KMS-11 (cell line): ENCODE measurements at regions not wholly inside any gene's neighbourhood (a gene's known extent, or its start where the extent isn't known, plus 50 kb on each side); places are given as distances from the start of the nearest gene placed in this dataset.

Experiments used
- H2AFZ ChIP-seq: fragments of 200-600 bp; sonication (generic); 2 replicates; pipeline ENCODE4 v1.6.1; 2016; ENCODE audit warnings: antibody characterized with exemption, mixed run types, low read depth
- H3K27ac ChIP-seq: fragments of 200-600 bp; sonication (generic); 2 replicates; pipeline ENCODE4 v1.6.1; 2016; ENCODE audit warnings: mild to moderate bottlenecking, mixed run types
- H3K27me3 ChIP-seq: fragments of 200-600 bp; sonication (generic); 2 replicates; pipeline ENCODE4 v1.6.1; 2017; ENCODE audit warnings: mild to moderate bottlenecking, low read depth, mixed run types, moderate library complexity; ENCODE audit not compliant: insufficient read depth
- H3K36me3 ChIP-seq: fragments of 200-600 bp; sonication (generic); 2 replicates; pipeline ENCODE4 v1.6.1; 2017; ENCODE audit warnings: mild to moderate bottlenecking, mixed run types; ENCODE audit not compliant: insufficient read depth
- H3K4me1 ChIP-seq: fragments of 200-600 bp; sonication (generic); 2 replicates; pipeline ENCODE4 v1.6.1; 2016; ENCODE audit warnings: mild to moderate bottlenecking, low read depth, mixed run types; ENCODE audit not compliant: poor library complexity, severe bottlenecking
- H3K4me2 ChIP-seq: fragments of 200-600 bp; sonication (generic); 2 replicates; pipeline ENCODE4 v1.7.0; 2016; ENCODE audit warnings: mild to moderate bottlenecking, mixed run types
- H3K4me3 ChIP-seq: fragments of 200-600 bp; sonication (generic); IDR thresholded peaks from 2 replicates; pipeline ENCODE4 v1.6.1; 2017; ENCODE audit warnings: low read depth, low read length, mixed read lengths; ENCODE audit not compliant: insufficient read depth
- H3K79me2 ChIP-seq: fragments of 200-600 bp; sonication (generic); 2 replicates; pipeline ENCODE4 v1.6.1; 2016; ENCODE audit warnings: low read depth, mixed run types; ENCODE audit not compliant: insufficient read depth
- H3K9ac ChIP-seq: fragments of 200-600 bp; sonication (generic); 2 replicates; pipeline ENCODE4 v1.6.1; 2016; ENCODE audit warnings: mild to moderate bottlenecking, mixed run types
- H4K20me1 ChIP-seq: fragments of 200-600 bp; sonication (generic); 2 replicates; pipeline ENCODE4 v1.6.1; 2016; ENCODE audit warnings: mild to moderate bottlenecking, mixed run types; ENCODE audit not compliant: insufficient read depth
- TF ChIP-seq, protein P1 (sequence below): fragments of 200-600 bp; sonication (generic); conservative IDR thresholded peaks from 2 replicates; pipeline ENCODE4 v1.6.1; 2017; ENCODE audit warnings: low read depth, mild to moderate bottlenecking, antibody characterized with exemption, low read length, moderate library complexity, mixed read lengths

DNA sequence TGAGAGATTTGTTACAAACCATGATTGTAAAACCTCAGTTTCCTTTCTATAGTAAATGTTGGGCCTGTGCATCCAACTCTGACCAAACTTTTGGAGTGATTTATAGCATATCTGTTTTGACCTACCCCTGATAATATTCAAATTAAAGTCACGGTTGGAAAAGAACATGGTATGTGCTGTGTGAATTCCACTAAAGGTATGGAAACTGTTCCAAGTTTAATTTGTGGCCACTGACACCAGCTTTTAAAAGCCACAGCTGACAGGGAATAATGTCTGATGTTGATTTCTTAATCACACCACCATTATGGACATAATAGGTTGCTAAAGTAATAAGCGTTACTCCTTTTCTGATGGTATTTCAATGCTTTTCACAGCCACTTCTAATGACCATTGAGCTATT, 1215.9 kb downstream of the CDH8 start:
- Histone ChIP-seq H3K27me3 (no peaks in the 10 kb centered on the region), H4K20me1 (no peaks in the 10 kb centered on the region), H3K36me3 (no peaks in the 10 kb centered on the region), H3K4me2 (no peak overlapping the region), H3K27ac (no peak overlapping the region), H3K9ac (no peak overlapping the region), H3K79me2 (no peaks in the 10 kb centered on the region), H3K4me1 (no peaks in the 10 kb centered on the region), H3K4me3 (no peak overlapping the region), H2AFZ (no peak overlapping the region)
- TF ChIP-seq, protein P1, sequence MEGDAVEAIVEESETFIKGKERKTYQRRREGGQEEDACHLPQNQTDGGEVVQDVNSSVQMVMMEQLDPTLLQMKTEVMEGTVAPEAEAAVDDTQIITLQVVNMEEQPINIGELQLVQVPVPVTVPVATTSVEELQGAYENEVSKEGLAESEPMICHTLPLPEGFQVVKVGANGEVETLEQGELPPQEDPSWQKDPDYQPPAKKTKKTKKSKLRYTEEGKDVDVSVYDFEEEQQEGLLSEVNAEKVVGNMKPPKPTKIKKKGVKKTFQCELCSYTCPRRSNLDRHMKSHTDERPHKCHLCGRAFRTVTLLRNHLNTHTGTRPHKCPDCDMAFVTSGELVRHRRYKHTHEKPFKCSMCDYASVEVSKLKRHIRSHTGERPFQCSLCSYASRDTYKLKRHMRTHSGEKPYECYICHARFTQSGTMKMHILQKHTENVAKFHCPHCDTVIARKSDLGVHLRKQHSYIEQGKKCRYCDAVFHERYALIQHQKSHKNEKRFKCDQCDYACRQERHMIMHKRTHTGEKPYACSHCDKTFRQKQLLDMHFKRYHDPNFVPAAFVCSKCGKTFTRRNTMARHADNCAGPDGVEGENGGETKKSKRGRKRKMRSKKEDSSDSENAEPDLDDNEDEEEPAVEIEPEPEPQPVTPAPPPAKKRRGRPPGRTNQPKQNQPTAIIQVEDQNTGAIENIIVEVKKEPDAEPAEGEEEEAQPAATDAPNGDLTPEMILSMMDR, result no peak

DNA sequence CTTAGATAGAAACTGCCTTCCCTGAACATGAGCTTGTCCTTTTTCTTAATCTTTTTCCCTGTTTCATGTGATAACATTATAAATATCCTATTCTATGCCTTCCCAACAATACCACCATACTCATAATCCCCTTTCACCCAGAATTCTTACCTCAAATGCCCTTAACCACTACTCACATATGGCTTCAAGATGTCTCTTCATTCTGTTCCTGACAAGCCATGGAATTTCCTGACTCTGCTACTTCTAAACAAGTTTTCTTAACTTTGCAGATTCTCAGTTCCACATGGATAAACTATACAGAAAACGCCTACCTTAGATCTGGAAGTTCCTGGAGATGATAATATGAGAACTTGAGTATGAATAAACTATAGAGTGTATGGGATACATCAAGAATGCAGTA, 1217.8 kb downstream of the CDH8 start:
- H3K27me3 ChIP-seq, result no peaks in the 10 kb centered on the region
- no peak overlapping the region for H3K27ac ChIP-seq
- TF ChIP-seq, protein P1, result no peak
- no peak overlapping the region for H3K4me3 ChIP-seq
- H3K4me2 ChIP-seq, result no peak overlapping the region
- H3K79me2 ChIP-seq, result no peaks in the 10 kb centered on the region
- no peaks in the 10 kb centered on the region for H3K4me1 ChIP-seq
- no peak overlapping the region for H3K9ac ChIP-seq
- no peaks in the 10 kb centered on the region for H3K36me3 ChIP-seq
- no peak overlapping the region for H2AFZ ChIP-seq
- H4K20me1 ChIP-seq, result no peaks in the 10 kb centered on the region

DNA sequence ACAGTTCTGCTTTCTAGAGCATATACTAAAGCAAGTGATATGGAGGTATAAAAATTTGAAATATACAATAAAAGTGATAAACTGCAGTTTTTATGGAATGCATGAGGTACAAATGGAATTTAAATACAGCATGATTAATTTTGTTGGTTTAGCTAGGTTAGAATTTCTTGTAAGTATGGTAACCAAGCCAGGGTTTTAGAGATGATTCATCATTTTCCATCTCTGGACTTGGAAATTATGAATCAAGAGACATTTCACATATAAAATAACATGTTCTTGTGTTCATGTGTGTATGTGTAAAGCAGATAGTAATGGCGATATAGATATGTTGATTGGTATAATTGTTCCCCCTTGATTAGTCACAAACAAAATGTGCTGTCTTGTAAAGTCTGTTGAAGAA, 1219.8 kb downstream of the CDH8 start:
- H3K4me3 ChIP-seq, result no peak overlapping the region
- no peaks in the 10 kb centered on the region for H3K27me3 ChIP-seq
- no peaks in the 10 kb centered on the region for H3K36me3 ChIP-seq
- no peaks in the 10 kb centered on the region for H3K79me2 ChIP-seq
- no peaks in the 10 kb centered on the region for H4K20me1 ChIP-seq
- H3K27ac ChIP-seq, result no peak overlapping the region
- no peak overlapping the region for H3K9ac ChIP-seq
- H3K4me1 ChIP-seq, result no peaks in the 10 kb centered on the region
- H3K4me2 ChIP-seq, result no peak overlapping the region
- TF ChIP-seq, protein P1, result no peak
- no peak overlapping the region for H2AFZ ChIP-seq

DNA sequence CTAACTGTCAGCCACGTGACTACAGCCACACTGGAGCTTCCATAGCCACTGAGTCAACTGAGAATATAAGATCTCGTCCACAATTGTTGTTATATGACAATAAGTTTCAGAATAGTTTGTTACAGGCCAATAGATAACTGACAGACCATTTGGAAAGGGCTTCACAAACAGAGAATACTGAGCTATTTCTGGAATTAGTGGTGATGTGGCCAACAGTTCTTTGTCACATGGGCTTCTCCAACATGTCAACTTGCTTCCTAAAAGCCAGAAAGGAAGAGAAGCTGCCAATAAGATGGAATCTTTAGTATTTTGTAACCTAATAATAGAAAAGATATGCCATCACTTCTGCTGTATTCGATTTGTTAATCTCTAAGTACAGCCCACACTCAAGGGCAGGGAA, 1220.4 kb downstream of the CDH8 start:
- Histone ChIP-seq H2AFZ (no peak overlapping the region), H3K4me2 (no peak overlapping the region), H3K79me2 (no peaks in the 10 kb centered on the region), H3K27ac (no peak overlapping the region), H3K4me1 (no peaks in the 10 kb centered on the region), H3K27me3 (no peaks in the 10 kb centered on the region), H3K36me3 (no peaks in the 10 kb centered on the region), H3K4me3 (no peak overlapping the region), H4K20me1 (no peaks in the 10 kb centered on the region), H3K9ac (no peak overlapping the region)
- TF ChIP-seq, protein P1, result no peak

DNA sequence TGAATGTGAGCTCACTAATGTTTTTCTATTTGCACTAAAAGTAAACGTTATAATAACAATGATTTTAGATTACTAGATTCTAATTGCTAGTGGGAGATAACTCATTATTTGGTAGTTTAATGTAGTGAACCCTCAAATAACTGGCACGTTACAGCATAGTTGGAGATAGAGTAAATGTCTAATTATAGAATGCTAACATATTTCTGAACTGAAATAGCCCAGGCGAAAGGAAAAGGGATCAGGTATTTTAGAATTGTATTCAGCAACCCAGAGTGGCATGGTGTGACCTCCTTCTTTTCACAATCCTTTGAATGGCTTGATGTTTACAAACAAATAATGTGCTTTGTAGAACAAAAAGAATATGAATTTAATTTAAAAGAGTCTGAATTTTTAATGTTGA, 1221.2 kb downstream of the CDH8 start:
- H3K4me2 ChIP-seq, result no peak overlapping the region
- H3K27me3 ChIP-seq, result no peaks in the 10 kb centered on the region
- no peaks in the 10 kb centered on the region for H3K36me3 ChIP-seq
- no peak overlapping the region for H3K4me3 ChIP-seq
- H3K4me1 ChIP-seq, result no peaks in the 10 kb centered on the region
- no peaks in the 10 kb centered on the region for H3K79me2 ChIP-seq
- no peaks in the 10 kb centered on the region for H4K20me1 ChIP-seq
- TF ChIP-seq, protein P1, result no peak
- no peak overlapping the region for H3K27ac ChIP-seq
- H3K9ac ChIP-seq, result no peak overlapping the region
- H2AFZ ChIP-seq, result no peak overlapping the region
